Gastroesophageal sphincter (tissue), 4 donors: ENCODE measurements at regions not wholly inside any gene's neighbourhood (a gene's known extent, or its start where the extent isn't known, plus 50 kb on each side); places are given as distances from the start of the nearest gene placed in this dataset.
"Not testable (repeated sequence)": the region's sequence is repeated elsewhere in the genome, so short reads cannot be mapped to it uniquely, and the experiment has no call there.

Experiments used
- ATAC-seq: fragments of 150-250 bp; one replicate; pipeline ENCODE4 v1.9.1; 2016; ENCODE audit warnings: mild to moderate bottlenecking, moderate library complexity
- H3K27ac ChIP-seq, 4 donors: fragments of 200-600 bp; sonication (generic) in 3 of 4; 1 replicate in 3 of 4; 2 replicates in 1 of 4; pipeline ENCODE4 v1.5.1; 2016 to 2019
- H3K27me3 ChIP-seq: fragments of 200-600 bp; sonication (generic); one replicate; pipeline ENCODE4 v1.5.1; 2019
- H3K36me3 ChIP-seq, 2 donors: fragments of 200-600 bp; sonication (generic); one replicate each; pipeline ENCODE4 v1.5.1; 2019; ENCODE audit warnings: control low read depth in 1 of 2
- H3K4me1 ChIP-seq, 3 donors: fragments of 200-600 bp; sonication (generic); 1 replicate in 2 of 3; 2 replicates in 1 of 3; pipeline ENCODE4 v1.5.1; 2016 to 2019; ENCODE audit warnings: control low read depth in 2 of 3
- H3K4me3 ChIP-seq, 2 donors: fragments of 200-600 bp; sonication (generic); one replicate each; pipeline ENCODE4 v1.5.1; 2019; ENCODE audit warnings: mild to moderate bottlenecking in 1 of 2, moderate library complexity in 1 of 2
- H3K9me3 ChIP-seq, 3 donors: fragments of 200-600 bp; sonication (generic); one replicate each; pipeline ENCODE4 v1.5.1; 2017 to 2019; ENCODE audit warnings: control low read depth in 2 of 3
- EP300 ChIP-seq: sonication (generic); formaldehyde crosslinking; IDR thresholded peaks from one replicate; pipeline ENCODE4 v1.6.1; 2017; ENCODE audit warnings: antibody characterized with exemption, mild to moderate bottlenecking
- POLR2A ChIP-seq, 2 donors: fragments of 450-650 bp; IDR thresholded peaks; one replicate each; pipeline ENCODE4 v1.6.1; 2017; ENCODE audit warnings: antibody characterized with exemption in 2 of 2, mild to moderate bottlenecking in 2 of 2, moderate library complexity in 1 of 2
- POLR2AphosphoS5 ChIP-seq: sonication (generic); formaldehyde crosslinking; IDR thresholded peaks from one replicate; pipeline ENCODE4 v1.6.1; 2017; ENCODE audit warnings: antibody characterized with exemption
- WGBS, 2 donors: methylation state at CpG; one replicate each; pipeline ENCODE4 v1.1.5; 2018; ENCODE audit warnings: low coverage in 1 of 2; 5-methylcytosine and 5-hydroxymethylcytosine counted together
- TF ChIP-seq, protein P1 (sequence below), 4 experiments: fragments of 200-600 bp in 2 of 4; fragments of 450-650 bp in 2 of 4; sonication (generic) in 1 of 4; IDR thresholded peaks; one replicate each; pipeline ENCODE4 v1.5.1; 2017 to 2019; ENCODE audit warnings: antibody characterized with exemption in 4 of 4, mild to moderate bottlenecking in 2 of 4, moderate library complexity in 2 of 4

DNA sequence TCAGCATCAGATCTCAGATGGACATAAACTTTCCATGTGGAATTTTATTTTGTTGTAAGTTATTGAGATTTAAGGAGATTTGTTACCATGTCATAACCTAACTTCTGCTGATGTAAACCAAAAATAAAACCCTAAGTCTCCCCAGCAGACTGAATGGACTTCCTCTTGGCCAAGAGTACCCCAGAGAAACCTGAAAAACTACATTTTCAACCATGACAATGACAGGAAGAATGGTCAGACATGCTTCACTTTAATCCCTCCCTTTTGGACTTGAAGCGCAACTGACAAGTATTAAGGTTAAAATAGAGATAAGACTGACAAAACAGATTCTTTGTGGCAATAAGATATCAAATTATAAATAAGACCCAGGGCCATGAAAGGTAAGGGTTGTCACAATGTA lies 579.7 kb upstream of the RAG2 start:
- no peak for ATAC-seq
- H3K4me1 ChIP-seq = no peaks in the 10 kb centered on the region
- H3K27ac ChIP-seq = no peak overlapping the region
- H3K36me3 ChIP-seq = no peaks in the 10 kb centered on the region
- H3K9me3 ChIP-seq = peaks cover 0 to 9% (median 0%) of the 10 kb centered on the region in 3 donors
- H3K4me3 ChIP-seq = no peak overlapping the region
- TF ChIP-seq POLR2AphosphoS5 = no peak
- TF ChIP-seq EP300 = no peak
- no peak for TF ChIP-seq POLR2A (IDR thresholded peaks at IDR 0.05)
- TF ChIP-seq, protein P1, sequence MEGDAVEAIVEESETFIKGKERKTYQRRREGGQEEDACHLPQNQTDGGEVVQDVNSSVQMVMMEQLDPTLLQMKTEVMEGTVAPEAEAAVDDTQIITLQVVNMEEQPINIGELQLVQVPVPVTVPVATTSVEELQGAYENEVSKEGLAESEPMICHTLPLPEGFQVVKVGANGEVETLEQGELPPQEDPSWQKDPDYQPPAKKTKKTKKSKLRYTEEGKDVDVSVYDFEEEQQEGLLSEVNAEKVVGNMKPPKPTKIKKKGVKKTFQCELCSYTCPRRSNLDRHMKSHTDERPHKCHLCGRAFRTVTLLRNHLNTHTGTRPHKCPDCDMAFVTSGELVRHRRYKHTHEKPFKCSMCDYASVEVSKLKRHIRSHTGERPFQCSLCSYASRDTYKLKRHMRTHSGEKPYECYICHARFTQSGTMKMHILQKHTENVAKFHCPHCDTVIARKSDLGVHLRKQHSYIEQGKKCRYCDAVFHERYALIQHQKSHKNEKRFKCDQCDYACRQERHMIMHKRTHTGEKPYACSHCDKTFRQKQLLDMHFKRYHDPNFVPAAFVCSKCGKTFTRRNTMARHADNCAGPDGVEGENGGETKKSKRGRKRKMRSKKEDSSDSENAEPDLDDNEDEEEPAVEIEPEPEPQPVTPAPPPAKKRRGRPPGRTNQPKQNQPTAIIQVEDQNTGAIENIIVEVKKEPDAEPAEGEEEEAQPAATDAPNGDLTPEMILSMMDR (IDR thresholded peaks at IDR 0.05) = no peak
- 100% methylated on average over 1 of the region's 1 CpG for WGBS, 2 donors
- no peaks in the 10 kb centered on the region for H3K27me3 ChIP-seq

DNA sequence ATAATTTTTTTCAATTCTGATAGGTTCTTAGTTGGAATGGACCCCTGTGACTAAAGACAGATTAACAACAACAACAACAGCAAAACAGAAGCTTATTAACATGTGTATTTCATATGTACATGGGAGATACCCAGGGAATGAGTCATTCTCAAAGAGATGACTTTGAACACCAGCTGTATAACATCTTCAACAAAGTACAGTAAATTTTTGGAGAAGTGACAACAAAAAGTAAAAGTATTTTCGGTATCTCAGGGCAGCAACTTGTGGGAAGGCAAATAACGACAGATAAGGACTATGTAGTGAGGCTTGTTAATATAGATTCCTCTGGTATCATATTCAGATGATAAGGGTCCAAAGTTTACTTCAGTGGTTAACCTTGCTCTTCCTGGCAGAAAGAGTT lies 573.4 kb upstream of the RAG2 start:
- no peaks in the 10 kb centered on the region for H3K4me1 ChIP-seq
- no peaks in the 10 kb centered on the region for H3K27me3 ChIP-seq
- no peak overlapping the region for H3K4me3 ChIP-seq
- TF ChIP-seq POLR2AphosphoS5 (no peak), POLR2A (IDR thresholded peaks at IDR 0.05) (no peak), EP300 (no peak)
- TF ChIP-seq, protein P1 (IDR thresholded peaks at IDR 0.05) = no peak
- H3K9me3 ChIP-seq = no peaks in the 10 kb centered on the region
- no peak overlapping the region for H3K27ac ChIP-seq
- no peaks in the 10 kb centered on the region for H3K36me3 ChIP-seq
- WGBS, 2 donors = 49 to 61% methylated on average over 2 of the region's 2 CpGs
- no peak for ATAC-seq

DNA sequence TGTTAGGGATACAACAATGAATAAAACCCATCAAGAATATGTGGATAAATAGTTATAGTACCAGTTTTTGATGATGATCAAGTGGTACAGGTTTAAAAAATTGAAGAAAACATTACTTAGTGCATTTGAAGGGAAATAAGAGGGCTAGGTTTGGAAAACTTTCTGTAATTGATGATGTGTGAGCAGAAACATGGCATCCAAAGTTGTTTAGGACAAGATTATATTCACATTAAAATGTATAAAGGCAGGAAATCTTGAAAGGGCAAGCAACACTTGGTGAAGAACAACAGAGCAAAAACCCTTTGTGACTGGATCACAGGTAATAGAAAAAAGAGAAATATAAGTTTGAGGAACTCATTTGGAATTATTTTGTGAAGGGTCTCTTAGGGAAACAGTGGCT lies 572.3 kb upstream of the RAG2 start:
- no peak for ATAC-seq
- H3K9me3 ChIP-seq = no peaks in the 10 kb centered on the region
- TF ChIP-seq EP300 = no peak
- TF ChIP-seq POLR2AphosphoS5 = no peak
- TF ChIP-seq, protein P1 (IDR thresholded peaks at IDR 0.05) = no peak
- no peak for TF ChIP-seq POLR2A (IDR thresholded peaks at IDR 0.05)
- no peaks in the 10 kb centered on the region for H3K36me3 ChIP-seq
- no peak overlapping the region for H3K4me3 ChIP-seq
- no peak overlapping the region for H3K27ac ChIP-seq
- H3K4me1 ChIP-seq = no peaks in the 10 kb centered on the region
- H3K27me3 ChIP-seq = no peaks in the 10 kb centered on the region

DNA sequence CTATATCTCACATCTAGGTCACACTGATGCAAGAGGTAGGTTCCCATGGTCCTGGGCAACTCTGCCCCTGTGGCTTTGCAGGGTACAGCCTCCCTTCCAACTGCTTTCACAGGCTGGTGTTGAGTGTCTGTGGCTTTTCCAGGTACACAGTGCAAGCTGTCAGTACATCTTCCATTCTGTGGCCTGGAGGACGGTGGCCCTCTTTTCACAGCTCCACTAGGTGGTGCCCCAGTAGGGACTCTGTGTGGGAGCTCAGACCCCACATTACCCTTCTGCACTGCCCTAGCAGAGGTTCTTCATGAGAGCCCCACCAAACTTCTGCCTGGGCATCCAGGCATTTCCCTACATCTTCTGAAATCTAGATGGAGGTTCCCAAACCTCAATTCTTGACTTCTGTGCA lies 547.4 kb upstream of the RAG2 start:
- not testable (repeated sequence) for H3K27me3 ChIP-seq, H3K4me1 ChIP-seq, H3K4me3 ChIP-seq, ATAC-seq, H3K36me3 ChIP-seq, H3K27ac ChIP-seq, H3K9me3 ChIP-seq
- no CpG with 5 or more reads among the region's 1 CpG for WGBS, 2 donors

DNA sequence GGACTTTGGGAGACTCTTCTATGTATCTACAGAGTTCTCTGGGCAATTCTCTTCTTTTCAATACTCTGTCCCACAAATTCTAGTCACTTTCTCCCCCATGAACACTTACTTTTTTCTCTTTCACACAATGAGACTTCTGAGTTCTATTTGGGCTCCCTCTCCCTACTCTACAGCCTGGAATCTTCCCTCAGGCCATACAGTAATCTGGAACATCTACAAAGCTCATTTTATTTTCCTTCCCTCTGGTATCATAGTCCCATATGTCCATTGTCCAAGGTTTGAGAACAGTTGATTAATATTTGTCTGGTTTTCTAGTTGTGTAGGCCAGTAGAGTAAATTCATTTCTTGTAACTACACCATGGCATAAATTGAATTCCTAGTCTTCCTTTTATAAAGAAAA lies 544.6 kb upstream of the RAG2 start:
- no peak overlapping the region for H3K4me3 ChIP-seq
- no peaks in the 10 kb centered on the region for H3K4me1 ChIP-seq
- no peaks in the 10 kb centered on the region for H3K36me3 ChIP-seq
- H3K27ac ChIP-seq = no peak overlapping the region
- peaks cover 0 to 10% (median 0%) of the 10 kb centered on the region in 3 donors for H3K9me3 ChIP-seq
- TF ChIP-seq EP300 = no peak
- no peak for TF ChIP-seq POLR2AphosphoS5
- TF ChIP-seq POLR2A (IDR thresholded peaks at IDR 0.05) = no peak
- TF ChIP-seq, protein P1 (IDR thresholded peaks at IDR 0.05) = no peak
- H3K27me3 ChIP-seq = no peaks in the 10 kb centered on the region
- no peak for ATAC-seq

DNA sequence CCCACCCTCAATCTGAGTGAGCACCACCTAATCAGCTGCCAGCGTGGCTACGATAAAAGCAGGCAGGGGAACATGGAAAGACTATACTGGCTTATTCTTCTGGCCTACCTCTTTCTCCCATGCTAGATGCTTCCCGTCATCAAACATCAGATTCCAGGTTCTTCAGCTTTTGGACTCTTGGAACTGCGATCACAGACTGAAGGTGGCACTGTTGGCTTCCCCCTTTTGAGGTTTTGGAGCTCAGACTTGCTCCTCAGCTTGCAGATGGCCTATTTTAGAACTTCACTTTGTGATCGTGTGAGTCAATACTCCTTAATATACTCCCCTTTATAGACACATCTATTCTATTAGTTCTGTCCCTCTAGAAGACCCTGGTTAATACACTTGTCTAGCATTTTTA lies 543.7 kb upstream of the RAG2 start:
- no peak for TF ChIP-seq POLR2A (IDR thresholded peaks at IDR 0.05)
- no peak for TF ChIP-seq EP300
- no peak for TF ChIP-seq POLR2AphosphoS5
- TF ChIP-seq, protein P1 (IDR thresholded peaks at IDR 0.05) = no peak
- WGBS, 2 donors = 92 to 95% methylated on average over 5 of the region's 5 CpGs
- Histone ChIP-seq H3K27me3 (no peaks in the 10 kb centered on the region), H3K27ac (no peak overlapping the region), H3K4me3 (no peak overlapping the region), H3K9me3 (peaks cover 0 to 12% (median 0%) of the 10 kb centered on the region in 3 donors), H3K36me3 (no peaks in the 10 kb centered on the region), H3K4me1 (no peaks in the 10 kb centered on the region)
- ATAC-seq = no peak

DNA sequence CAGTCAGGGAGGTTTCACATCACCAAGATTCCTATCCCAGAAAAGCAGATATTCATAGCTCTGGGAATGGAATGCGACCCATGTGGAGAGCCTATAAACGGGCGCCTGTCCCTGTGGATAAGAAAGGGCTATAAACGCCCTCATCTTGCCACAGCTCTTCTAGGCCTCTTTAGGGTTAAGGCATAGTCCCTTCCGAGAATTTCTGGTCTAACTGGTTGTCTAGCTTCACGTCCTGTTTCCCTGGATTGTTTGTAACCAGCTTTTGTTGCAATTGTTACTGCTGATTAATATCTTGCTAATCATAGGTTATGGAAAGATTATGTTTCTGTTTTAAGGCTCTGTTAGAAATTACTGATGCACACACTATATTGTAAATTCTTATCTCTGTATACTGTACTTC lies 537.6 kb upstream of the RAG2 start:
- not testable (repeated sequence) for H3K27me3 ChIP-seq, H3K4me3 ChIP-seq, ATAC-seq, H3K36me3 ChIP-seq, H3K27ac ChIP-seq, H3K4me1 ChIP-seq
- WGBS, 2 donors = 83% methylated on average over 4 to 6 of the region's 6 CpGs
- H3K9me3 ChIP-seq = peaks cover 0 to 12% (median 0%) of the 10 kb centered on the region in 3 donors
